Neutrophil (primary cell): ENCODE measurements at regions not wholly inside any gene's neighbourhood (a gene's known extent, or its start where the extent isn't known, plus 50 kb on each side); places are given as distances from the start of the nearest gene placed in this dataset.
"Not testable (repeated sequence)": the region's sequence is repeated elsewhere in the genome, so short reads cannot be mapped to it uniquely, and the experiment has no call there.

Experiments used
- H3K27ac ChIP-seq: fragments of 200-600 bp; sonication (generic); 2 replicates; pipeline ENCODE4 v1.5.1; 2016; ENCODE audit warnings: mild to moderate bottlenecking, moderate library complexity
- H3K27me3 ChIP-seq: fragments of 200-600 bp; sonication (generic); 2 replicates; pipeline ENCODE4 v1.6.0; 2016; ENCODE audit warnings: mild to moderate bottlenecking
- H3K36me3 ChIP-seq: fragments of 200-600 bp; sonication (generic); 2 replicates; pipeline ENCODE4 v1.5.1; 2017
- H3K4me1 ChIP-seq, 2 experiments: fragments of 200-600 bp in 1 of 2; sonication (generic) in 1 of 2; 1 replicate in 1 of 2; 2 replicates in 1 of 2; pipeline versions ENCODE4 v1.5.1 to v1.6.1; 2013 to 2016; ENCODE audit warnings: low read depth in 1 of 2, low read length in 1 of 2, mild to moderate bottlenecking in 1 of 2, moderate library complexity in 1 of 2; ENCODE audit not compliant: control insufficient read depth in 1 of 2, insufficient read depth in 1 of 2
- H3K4me3 ChIP-seq, 2 experiments: fragments of 200-600 bp in 1 of 2; sonication (generic) in 1 of 2; 1 replicate in 1 of 2; 2 replicates in 1 of 2; pipeline ENCODE4 v1.5.1; 2013 to 2016; ENCODE audit warnings: low read depth in 1 of 2, low read length in 1 of 2, mild to moderate bottlenecking in 1 of 2, moderate library complexity in 1 of 2
- H3K9me3 ChIP-seq: fragments of 200-600 bp; sonication (generic); 2 replicates; pipeline ENCODE4 v1.5.1; 2016
- CTCF ChIP-seq: fragments of 200-600 bp; sonication (generic); IDR thresholded peaks from 2 replicates; pipeline ENCODE4 v1.5.1; 2016; ENCODE audit warnings: antibody characterized with exemption

DNA sequence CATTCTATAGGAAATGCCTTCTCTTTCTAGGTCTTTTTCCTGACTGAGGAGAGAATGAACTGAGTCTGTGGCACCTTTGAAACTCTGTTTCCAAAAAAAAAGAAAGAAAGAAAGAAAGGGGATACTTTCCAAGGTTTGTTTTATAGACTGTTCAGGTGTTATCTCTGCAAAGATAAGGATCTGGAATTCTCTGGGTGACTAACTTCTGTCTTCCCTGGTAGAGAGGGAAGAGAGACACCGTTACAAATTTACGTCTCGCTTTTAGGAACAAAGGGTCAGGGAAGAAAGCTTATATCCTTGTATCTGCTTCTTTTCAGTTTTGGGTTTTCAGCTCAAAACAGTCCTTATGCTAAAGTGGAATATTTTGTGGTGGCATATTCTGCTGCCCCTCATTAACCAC lies 314.1 kb downstream of the RAPGEF2 start:
- H3K27me3 ChIP-seq = no peaks in the 10 kb centered on the region
- no peaks in the 10 kb centered on the region for H3K36me3 ChIP-seq
- no peaks in the 10 kb centered on the region for H3K4me1 ChIP-seq
- no peak for TF ChIP-seq CTCF
- H3K27ac ChIP-seq = no peak overlapping the region
- H3K9me3 ChIP-seq = no peaks in the 10 kb centered on the region
- H3K4me3 ChIP-seq = no peak overlapping the region

GRCh38 chr4:159420162-159421057 lies 317.5 kb downstream of the RAPGEF2 start:
- Histone ChIP-seq H3K27ac (no peak overlapping the region), H3K4me3 (no peak overlapping the region), H3K27me3 (no peaks in the 10 kb centered on the region), H3K4me1 (no peaks in the 10 kb centered on the region), H3K9me3 (no peaks in the 10 kb centered on the region), H3K36me3 (no peaks in the 10 kb centered on the region)
- TF ChIP-seq CTCF = no peak

DNA sequence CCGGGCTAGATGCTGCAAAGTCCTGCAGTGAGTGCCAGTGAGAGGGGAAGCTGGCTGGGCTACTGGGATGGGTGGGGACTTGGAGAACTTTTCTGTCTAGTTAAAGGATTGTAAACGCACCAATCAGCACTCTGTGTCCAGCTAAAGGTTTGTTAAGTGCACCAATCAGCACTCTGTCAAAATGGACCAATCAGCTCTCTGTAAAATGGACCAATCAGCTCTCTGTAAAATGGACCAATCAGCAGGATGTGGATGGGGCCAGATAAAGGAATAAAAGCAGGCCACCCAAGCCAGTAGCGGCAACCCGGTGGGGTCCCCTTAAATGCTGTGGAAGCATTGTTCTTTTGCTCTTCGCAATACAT lies 318.2 kb downstream of the RAPGEF2 start:
- not testable (repeated sequence) for H3K4me1 ChIP-seq, H3K27ac ChIP-seq, H3K4me3 ChIP-seq, H3K36me3 ChIP-seq, H3K9me3 ChIP-seq, H3K27me3 ChIP-seq

- Histone ChIP-seq H3K4me3 (no peak overlapping the region), H3K27me3 (no peaks in the 10 kb centered on the region), H3K4me1 (no peaks in the 10 kb centered on the region), H3K36me3 (no peaks in the 10 kb centered on the region), H3K9me3 (no peaks in the 10 kb centered on the region), H3K27ac (no peak overlapping the region)
- no peak for TF ChIP-seq CTCF
Measured at GRCh38 chr4:159422019-159422418, 319.1 kb downstream of the RAPGEF2 start.

- H3K27ac ChIP-seq = no peak overlapping the region
- H3K36me3 ChIP-seq = no peaks in the 10 kb centered on the region
- no peaks in the 10 kb centered on the region for H3K9me3 ChIP-seq
- no peaks in the 10 kb centered on the region for H3K4me1 ChIP-seq
- no peak for TF ChIP-seq CTCF
- H3K27me3 ChIP-seq = peaks cover 3% of the 10 kb centered on the region
- H3K4me3 ChIP-seq = no peak overlapping the region
Measured at GRCh38 chr4:159422626-159423025, 319.7 kb downstream of the RAPGEF2 start.

DNA sequence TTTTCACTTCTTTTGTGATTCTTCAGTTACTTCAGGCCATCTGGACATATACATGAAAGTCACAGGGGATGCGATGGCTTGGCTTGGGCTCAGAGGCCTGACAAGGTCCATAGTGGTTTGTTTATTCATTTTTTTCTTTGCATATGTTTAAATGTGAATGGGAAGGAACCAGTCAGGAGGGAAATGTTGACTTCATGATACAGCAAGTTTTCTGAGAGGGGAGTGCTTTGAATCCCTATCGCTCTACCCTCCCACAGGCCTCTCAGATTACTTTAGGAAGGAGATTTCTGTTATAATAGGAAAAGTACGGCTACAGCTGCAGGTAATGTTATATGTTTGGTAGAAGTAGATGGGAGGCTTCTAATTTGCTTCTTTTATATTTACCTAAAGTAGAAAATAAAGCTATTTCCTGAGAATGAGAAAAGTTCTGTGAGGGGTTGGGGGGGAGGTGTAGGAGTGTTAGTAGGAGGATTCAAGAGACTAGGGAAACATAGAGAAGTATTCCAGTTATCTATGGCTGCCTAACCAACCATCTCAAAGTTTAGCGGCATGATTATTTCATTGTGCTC lies 322.9 kb downstream of the RAPGEF2 start:
- Histone ChIP-seq H3K9me3 (no peaks in the 10 kb centered on the region), H3K27me3 (peaks cover 20% of the 10 kb centered on the region), H3K36me3 (no peaks in the 10 kb centered on the region), H3K27ac (no peak overlapping the region), H3K4me3 (no peak overlapping the region), H3K4me1 (no peaks in the 10 kb centered on the region)
- no peak for TF ChIP-seq CTCF
